ENCODE measurements at regions not wholly inside any gene's neighbourhood (a gene's known extent, or its start where the extent isn't known, plus 50 kb on each side); places are given as distances from the start of the nearest gene placed in this dataset.
"Not testable (repeated sequence)": the region's sequence is repeated elsewhere in the genome, so short reads cannot be mapped to it uniquely, and the experiment has no call there.

- no peak for DNase-seq
Observed at GRCh38 chr5:58002323-58002722, 457.6 kb downstream of the PLK2 start.

GRCh38 chr5:57993866-57994265 is 466.0 kb downstream of the PLK2 start:
- DNase-seq = no peak

- DNase-seq = no peak
Observed at GRCh38 chr5:57989378-57989777, 470.5 kb downstream of the PLK2 start.

GRCh38 chr5:57988813-57989212 is 471.1 kb downstream of the PLK2 start:
- no peak for DNase-seq

- no peak for DNase-seq
Observed at GRCh38 chr5:57987552-57987951, 472.3 kb downstream of the PLK2 start.

- no peak for DNase-seq
Observed at GRCh38 chr5:57986761-57987341, 473.0 kb downstream of the PLK2 start.

GRCh38 chr5:57983426-57983825 is 476.5 kb downstream of the PLK2 start:
- DNase-seq = no peak

- no peak for DNase-seq
Observed at GRCh38 chr5:57979671-57980070, 480.2 kb downstream of the PLK2 start.

GRCh38 chr5:57976506-57976905 is 483.4 kb downstream of the PLK2 start:
- DNase-seq = no peak

- not testable (repeated sequence) for DNase-seq
Observed at GRCh38 chr5:57972099-57972498, 487.8 kb downstream of the PLK2 start.

- no peak for DNase-seq
Observed at GRCh38 chr5:57960569-57960968, 478.0 kb upstream of the ACTBL2 start.

GRCh38 chr5:57956636-57957035 is 474.0 kb upstream of the ACTBL2 start:
- no peak for DNase-seq

- DNase-seq = no peak
Observed at GRCh38 chr5:57955511-57955910, 472.9 kb upstream of the ACTBL2 start.

GRCh38 chr5:57953792-57954191 is 471.2 kb upstream of the ACTBL2 start:
- no peak for DNase-seq

GRCh38 chr5:57950616-57951228 is 468.1 kb upstream of the ACTBL2 start:
- no peak for DNase-seq

GRCh38 chr5:57948091-57948490 is 465.5 kb upstream of the ACTBL2 start:
- no peak for DNase-seq

GRCh38 chr5:57947181-57947580 is 464.6 kb upstream of the ACTBL2 start:
- no peak for DNase-seq

- no peak for DNase-seq
Observed at GRCh38 chr5:57940879-57941278, 458.3 kb upstream of the ACTBL2 start.

- DNase-seq = no peak
Observed at GRCh38 chr5:57940236-57940635, 457.6 kb upstream of the ACTBL2 start.

GRCh38 chr5:57939771-57940170 is 457.2 kb upstream of the ACTBL2 start:
- DNase-seq = no peak

- no peak for DNase-seq
Observed at GRCh38 chr5:57939335-57939734, 456.7 kb upstream of the ACTBL2 start.

- no peak for DNase-seq
Observed at GRCh38 chr5:57938174-57938557, 455.6 kb upstream of the ACTBL2 start.

- no peak for DNase-seq
Observed at GRCh38 chr5:57937501-57938173, 455.0 kb upstream of the ACTBL2 start.

- no peak for DNase-seq
Observed at GRCh38 chr5:57937025-57937424, 454.4 kb upstream of the ACTBL2 start.

GRCh38 chr5:57932761-57933160 is 450.1 kb upstream of the ACTBL2 start:
- no peak for DNase-seq

All from NCI-H187 treated with DMSO at 0.1 percent for 48 hours (cell line).